ENCODE measurements at regions not wholly inside any gene's neighbourhood (a gene's known extent, or its start where the extent isn't known, plus 50 kb on each side); places are given as distances from the start of the nearest gene placed in this dataset.
A peak's percentile ranks its signal among the peaks of the same experiment; 100 is the strongest.

GRCh38 chr14:104359301-104359968, 220.1 kb upstream of the C14orf180 start:
- no peak for DNase-seq

- no peak for DNase-seq
These were observed 219.6 kb upstream of the C14orf180 start for GRCh38 chr14:104359969-104360442.

- DNase-seq: no peak
These were observed 219.1 kb upstream of the C14orf180 start for GRCh38 chr14:104360501-104360900.

GRCh38 chr14:104361101-104361591, 218.4 kb upstream of the C14orf180 start:
- DNase-seq: no peak

GRCh38 chr14:104361921-104362681, 217.5 kb upstream of the C14orf180 start:
- no peak for DNase-seq

- DNase-seq: no peak
These were observed 216.6 kb upstream of the C14orf180 start for GRCh38 chr14:104362761-104363605.

GRCh38 chr14:104363891-104364760, 215.4 kb upstream of the C14orf180 start:
- no peak for DNase-seq

- no peak for DNase-seq
These were observed 214.7 kb upstream of the C14orf180 start for GRCh38 chr14:104364830-104365229.

- no peak for DNase-seq
These were observed 212.4 kb upstream of the C14orf180 start for GRCh38 chr14:104366931-104367865.

- DNase-seq: no peak
These were observed 211.5 kb upstream of the C14orf180 start for GRCh38 chr14:104367866-104368750.

GRCh38 chr14:104368751-104369100, 210.8 kb upstream of the C14orf180 start:
- DNase-seq: no peak

GRCh38 chr14:104369208-104369607, 210.4 kb upstream of the C14orf180 start:
- DNase-seq: no peak

GRCh38 chr14:104370256-104370870, 209.2 kb upstream of the C14orf180 start:
- peak; percentile 47 for DNase-seq

GRCh38 chr14:104371031-104371430, 208.5 kb upstream of the C14orf180 start:
- DNase-seq: no peak

- DNase-seq: no peak
These were observed 207.6 kb upstream of the C14orf180 start for GRCh38 chr14:104371917-104372316.

GRCh38 chr14:104372390-104373054, 207.0 kb upstream of the C14orf180 start:
- no peak for DNase-seq

GRCh38 chr14:104373055-104373854, 206.3 kb upstream of the C14orf180 start:
- DNase-seq: no peak
